ENCODE measurements at regions not wholly inside any gene's neighbourhood (a gene's known extent, or its start where the extent isn't known, plus 50 kb on each side); places are given as distances from the start of the nearest gene placed in this dataset.

DNA sequence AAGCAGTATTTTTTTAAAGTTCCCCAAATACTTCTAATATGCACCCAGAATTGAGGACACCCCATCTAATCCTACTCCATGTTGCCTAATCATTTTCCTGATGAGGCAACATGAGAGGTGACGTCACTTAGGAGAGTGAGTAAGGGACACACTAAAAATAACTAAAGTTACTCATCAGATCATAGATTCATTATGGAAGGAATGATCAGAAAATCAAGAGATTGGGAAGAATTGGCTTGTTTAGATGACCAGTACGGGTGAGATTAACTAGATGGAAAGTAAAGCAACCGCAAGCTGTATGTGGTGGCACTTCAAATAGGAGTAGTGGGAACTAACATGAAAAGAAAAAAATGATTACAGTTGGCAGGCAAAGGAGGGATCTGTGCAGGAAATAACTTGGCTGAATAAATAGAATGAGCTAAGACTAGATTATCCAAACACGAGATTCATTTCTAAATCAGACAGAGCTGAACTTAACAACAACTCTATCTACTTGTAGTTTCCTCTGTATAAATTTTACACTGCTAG lies 61.4 kb upstream of the CXADR start:
- DNase-seq (ENCODE audit: low spot score) = peak; percentile 72

DNA sequence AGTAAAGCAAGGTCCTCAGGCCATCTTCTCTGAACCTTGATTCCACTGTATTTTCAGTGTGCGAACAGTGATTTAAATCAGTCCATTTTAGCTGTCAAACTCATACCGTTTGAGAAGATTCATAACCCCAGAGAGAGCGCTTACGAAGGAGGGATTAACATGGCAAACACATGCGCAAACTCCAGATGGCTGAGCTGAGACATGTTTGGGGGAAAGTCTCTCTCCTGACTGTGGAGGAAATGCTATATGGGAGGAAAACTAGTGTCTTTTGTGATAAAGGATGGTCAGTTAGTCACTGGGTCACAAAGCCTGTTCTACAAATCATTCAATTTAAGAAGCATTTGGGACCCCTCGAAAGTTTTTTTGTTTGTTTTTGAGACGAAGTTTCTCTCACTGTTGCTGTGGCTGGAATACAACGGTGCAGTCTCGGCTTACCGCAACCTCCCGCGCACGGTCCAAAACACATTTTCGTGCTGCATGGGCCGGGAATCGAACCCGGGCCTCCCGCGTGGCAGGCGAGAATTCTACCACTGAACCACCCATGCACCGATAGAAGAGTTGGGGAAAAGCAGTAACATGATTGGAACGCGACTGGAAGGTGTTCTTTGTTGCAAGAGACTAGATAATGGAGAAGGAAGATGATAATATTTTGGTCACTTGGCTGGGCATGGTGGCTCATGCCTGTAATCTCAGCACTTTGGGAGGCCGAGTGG lies 58.4 kb upstream of the CXADR start:
- DNase-seq (ENCODE audit: low spot score) = peak; percentile 59

DNA sequence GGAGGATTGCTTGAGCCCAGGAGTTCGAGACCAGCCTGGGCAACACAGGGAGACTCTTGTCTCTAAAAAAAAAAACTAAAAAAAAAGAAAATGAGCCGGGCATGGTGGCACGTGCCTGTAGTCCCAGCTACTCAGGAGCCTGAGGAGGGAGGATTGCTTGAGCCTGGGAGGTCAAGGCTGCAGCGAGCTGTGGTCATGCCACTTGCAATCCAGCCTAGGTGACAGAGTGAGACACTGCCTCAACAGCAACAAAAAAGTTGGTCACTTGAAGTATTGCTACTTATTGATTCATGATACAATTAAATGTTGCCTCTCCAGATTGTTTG lies 57.9 kb upstream of the CXADR start:
- no peak for DNase-seq (ENCODE audit: low spot score)

DNA sequence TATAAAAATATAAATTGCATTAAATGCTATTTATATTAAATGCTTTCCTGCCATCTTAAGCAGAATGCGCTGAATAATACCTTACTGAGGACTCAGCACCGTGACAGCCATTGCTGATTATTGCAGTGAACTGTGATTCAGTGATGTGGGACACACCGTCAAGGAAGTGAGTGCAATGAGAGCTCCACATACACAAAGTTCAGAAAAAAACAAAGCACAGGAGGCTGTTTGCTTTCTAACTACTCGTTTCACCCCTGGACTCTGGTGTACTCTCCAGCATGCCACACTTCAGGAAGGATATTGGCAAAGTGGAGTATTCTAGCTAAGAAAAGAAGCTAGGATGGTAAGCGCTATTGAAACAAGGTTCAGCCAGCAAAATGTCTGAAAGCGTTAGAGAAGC lies 57.4 kb upstream of the CXADR start:
- DNase-seq (ENCODE audit: low spot score) = no peak

DNA sequence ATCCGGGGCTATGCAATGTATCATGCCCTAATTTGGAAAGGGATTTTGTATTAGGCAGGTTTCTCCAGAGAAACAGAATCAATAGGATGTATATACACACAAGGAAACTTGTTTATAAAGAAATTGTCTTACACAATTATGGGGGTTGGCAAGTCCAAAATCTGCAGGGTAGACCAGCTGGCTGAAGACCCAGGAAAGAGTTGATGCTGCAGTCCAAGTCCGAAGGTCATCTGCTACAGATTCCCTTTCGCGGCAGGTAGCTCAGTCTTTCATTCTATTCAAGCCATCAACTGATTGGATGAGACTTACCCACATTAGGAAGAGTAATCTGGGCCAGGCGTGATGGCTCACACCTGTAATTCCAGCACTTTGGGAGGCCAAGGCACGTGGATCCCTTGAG lies 54.6 kb upstream of the CXADR start:
- DNase-seq (ENCODE audit: low spot score) = no peak

DNA sequence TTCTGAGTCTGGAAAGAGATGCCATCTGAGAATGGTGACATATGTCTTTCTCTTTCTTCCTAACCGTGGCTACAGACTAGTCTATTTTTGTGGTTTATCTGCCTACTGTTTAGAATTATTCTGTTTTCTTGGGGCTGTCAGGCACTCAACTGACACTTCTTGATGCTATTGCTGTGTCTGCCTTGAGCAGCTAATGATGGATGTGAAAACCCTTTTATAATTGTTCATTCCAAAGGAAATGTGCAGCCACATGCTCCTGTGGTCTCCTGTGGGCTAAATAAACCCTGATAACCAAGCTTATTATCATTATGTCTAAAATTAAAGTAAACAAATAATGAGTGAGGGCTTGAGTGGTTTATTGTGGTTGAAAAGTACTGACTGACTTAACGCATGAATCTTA lies 52.7 kb upstream of the CXADR start:
- DNase-seq (ENCODE audit: low spot score) = no peak

DNA sequence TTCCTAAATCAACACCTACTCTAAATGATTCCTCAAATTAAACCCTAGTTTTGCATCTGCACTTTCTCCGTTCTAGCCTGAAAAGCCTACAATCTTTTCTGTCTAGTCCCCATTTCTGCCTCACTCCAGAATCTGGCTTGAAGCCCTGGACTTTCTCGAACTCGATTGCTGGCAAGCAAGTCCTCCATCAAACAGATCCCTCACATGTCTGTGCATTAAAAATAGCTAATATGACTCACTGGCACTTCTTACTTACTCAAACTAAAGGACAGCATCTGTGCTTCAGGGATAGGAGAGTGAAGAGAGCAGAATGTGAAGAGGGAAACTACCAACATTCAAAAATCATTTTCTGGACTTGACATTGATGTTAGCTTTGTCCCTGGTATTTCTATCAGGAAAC lies 51.8 kb upstream of the CXADR start:
- DNase-seq (ENCODE audit: low spot score) = peak; percentile 79

DNA sequence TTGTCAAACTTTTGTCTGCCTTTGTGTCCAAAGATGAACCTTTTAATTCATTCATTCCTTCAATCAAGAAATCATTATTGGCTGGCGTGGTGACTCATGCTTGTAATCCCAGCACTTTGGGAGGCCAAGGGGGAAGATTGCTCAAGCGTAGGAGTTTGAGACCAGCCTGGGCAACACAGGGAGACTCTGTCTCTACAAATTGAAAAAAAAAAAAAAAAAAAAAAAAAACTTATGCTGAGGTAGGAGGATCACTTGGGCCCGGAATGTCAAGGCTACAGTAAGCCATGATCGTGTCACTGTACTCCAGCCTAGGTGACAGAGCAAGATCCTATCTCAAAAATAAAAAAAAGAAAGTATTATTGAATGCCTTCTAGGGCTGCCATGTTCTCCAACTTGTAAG lies 51.3 kb upstream of the CXADR start:
- DNase-seq (ENCODE audit: low spot score) = no peak

DNA sequence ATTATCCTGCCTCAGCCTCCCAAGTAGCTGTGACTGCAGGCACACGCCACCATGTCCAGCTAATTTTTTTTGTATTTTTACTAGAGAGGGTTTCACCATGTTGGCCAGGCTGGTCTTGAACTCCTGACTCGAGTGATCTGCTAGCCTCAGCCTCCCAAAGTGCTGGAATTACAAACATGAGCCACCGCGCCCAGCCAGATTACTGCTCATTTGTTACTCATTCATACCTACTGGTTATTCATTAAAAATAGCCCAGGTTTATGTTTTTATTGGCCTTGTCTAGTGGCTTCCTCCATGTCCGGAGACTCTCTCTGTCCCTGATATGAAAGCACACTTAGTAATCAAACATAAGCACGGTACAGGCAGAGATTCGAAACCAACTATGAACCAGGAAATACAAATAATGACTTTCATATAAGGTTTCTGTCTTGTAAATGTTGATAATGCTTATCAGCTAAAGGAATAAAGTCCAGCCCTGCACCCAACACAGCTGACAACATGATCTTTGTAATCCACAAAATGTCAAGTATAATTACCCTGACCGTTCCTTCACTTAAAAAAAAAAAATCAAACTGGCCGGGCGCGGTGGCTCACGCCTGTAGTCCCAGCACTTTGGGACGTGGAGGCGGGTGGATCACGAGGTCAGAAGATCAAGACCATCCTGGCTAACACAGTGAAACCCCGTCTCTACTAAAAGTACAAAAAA lies 50.4 kb upstream of the CXADR start:
- DNase-seq (ENCODE audit: low spot score) = no peak
